NB4 (cell line): ENCODE measurements at regions not wholly inside any gene's neighbourhood (a gene's known extent, or its start where the extent isn't known, plus 50 kb on each side); places are given as distances from the start of the nearest gene placed in this dataset.

ENCODE experiments used
- POLR2A ChIP-seq: IDR thresholded peaks from 2 replicates; pipeline ENCODE4 v1.6.1; 2011; ENCODE audit warnings: mild to moderate bottlenecking; ENCODE audit not compliant: insufficient read length; ENCODE audit errors: extremely low read depth
- TF ChIP-seq, protein P1 (sequence below): IDR thresholded peaks from one replicate; pipeline ENCODE4 v1.5.1; 2012; ENCODE audit warnings: low read depth, low read length

DNA sequence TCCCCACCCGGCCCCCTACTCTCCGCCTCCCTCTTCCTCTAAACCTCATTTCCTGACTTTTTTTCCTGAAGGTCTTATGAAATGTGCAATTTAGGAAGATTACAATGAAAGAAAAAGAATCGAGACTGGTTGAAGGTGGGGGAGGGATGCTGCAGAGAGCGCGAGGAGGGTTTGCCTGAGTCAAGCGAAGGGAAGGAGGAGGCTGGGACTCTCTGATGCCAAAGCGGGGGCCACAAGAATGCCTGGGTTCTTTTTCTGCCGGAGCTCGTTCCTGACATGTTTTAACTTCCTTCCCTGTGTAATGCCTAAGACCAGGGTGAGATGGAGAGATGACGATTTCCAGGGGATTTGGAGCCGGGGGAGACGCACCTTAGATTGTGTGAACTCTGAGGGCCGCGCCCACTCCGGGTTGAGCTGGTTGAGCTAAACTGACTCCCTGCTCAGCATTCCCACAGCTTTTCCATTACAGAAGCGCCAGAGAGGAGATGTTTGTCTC lies 270.5 kb upstream of the SORL1-AS1 start:
- TF ChIP-seq, protein P1, sequence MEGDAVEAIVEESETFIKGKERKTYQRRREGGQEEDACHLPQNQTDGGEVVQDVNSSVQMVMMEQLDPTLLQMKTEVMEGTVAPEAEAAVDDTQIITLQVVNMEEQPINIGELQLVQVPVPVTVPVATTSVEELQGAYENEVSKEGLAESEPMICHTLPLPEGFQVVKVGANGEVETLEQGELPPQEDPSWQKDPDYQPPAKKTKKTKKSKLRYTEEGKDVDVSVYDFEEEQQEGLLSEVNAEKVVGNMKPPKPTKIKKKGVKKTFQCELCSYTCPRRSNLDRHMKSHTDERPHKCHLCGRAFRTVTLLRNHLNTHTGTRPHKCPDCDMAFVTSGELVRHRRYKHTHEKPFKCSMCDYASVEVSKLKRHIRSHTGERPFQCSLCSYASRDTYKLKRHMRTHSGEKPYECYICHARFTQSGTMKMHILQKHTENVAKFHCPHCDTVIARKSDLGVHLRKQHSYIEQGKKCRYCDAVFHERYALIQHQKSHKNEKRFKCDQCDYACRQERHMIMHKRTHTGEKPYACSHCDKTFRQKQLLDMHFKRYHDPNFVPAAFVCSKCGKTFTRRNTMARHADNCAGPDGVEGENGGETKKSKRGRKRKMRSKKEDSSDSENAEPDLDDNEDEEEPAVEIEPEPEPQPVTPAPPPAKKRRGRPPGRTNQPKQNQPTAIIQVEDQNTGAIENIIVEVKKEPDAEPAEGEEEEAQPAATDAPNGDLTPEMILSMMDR = no peak
- no peak for TF ChIP-seq POLR2A
